Gastroesophageal sphincter (tissue), 3 donors: ENCODE measurements at regions not wholly inside any gene's neighbourhood (a gene's known extent, or its start where the extent isn't known, plus 50 kb on each side); places are given as distances from the start of the nearest gene placed in this dataset.

ENCODE experiments used
- CTCF ChIP-seq, 4 experiments: fragments of 200-600 bp in 2 of 4; fragments of 450-650 bp in 2 of 4; sonication (generic) in 1 of 4; IDR thresholded peaks; one replicate each; pipeline ENCODE4 v1.5.1; 2017 to 2019; ENCODE audit warnings: antibody characterized with exemption in 4 of 4, mild to moderate bottlenecking in 2 of 4, moderate library complexity in 2 of 4
- EP300 ChIP-seq: sonication (generic); formaldehyde crosslinking; IDR thresholded peaks from one replicate; pipeline ENCODE4 v1.6.1; 2017; ENCODE audit warnings: antibody characterized with exemption, mild to moderate bottlenecking

GRCh38 chr16:35344012-35344762, 1884.8 kb downstream of the TP53TG3F start:
- TF ChIP-seq CTCF (IDR thresholded peaks at IDR 0.05) (no peak), EP300 (no peak)
